NOMO-1 treated with DMSO at 0.1 percent for 48 hours (cell line): ENCODE measurements at regions not wholly inside any gene's neighbourhood (a gene's known extent, or its start where the extent isn't known, plus 50 kb on each side); places are given as distances from the start of the nearest gene placed in this dataset.
A peak's percentile ranks its signal among the peaks of the same experiment; 100 is the strongest.
"Not testable (repeated sequence)": the region's sequence is repeated elsewhere in the genome, so short reads cannot be mapped to it uniquely, and the experiment has no call there.

Source experiments
- DNase-seq: peaks from one replicate; lab custom pipeline; 2025; ENCODE audit not compliant: unreplicated experiment; lab: John Stamatoyannopoulos, UW

GRCh38 chr6:6998194-6998569, 109.6 kb upstream of the RREB1 start:
- DNase-seq: no peak

GRCh38 chr6:7000825-7001777, 106.7 kb upstream of the RREB1 start:
- no peak for DNase-seq

GRCh38 chr6:7003041-7003440, 104.7 kb upstream of the RREB1 start:
- no peak for DNase-seq

GRCh38 chr6:7004581-7005297, 103.0 kb upstream of the RREB1 start:
- no peak for DNase-seq

GRCh38 chr6:7006515-7007191, 101.1 kb upstream of the RREB1 start:
- DNase-seq: no peak

GRCh38 chr6:7008451-7008988, 99.2 kb upstream of the RREB1 start:
- DNase-seq: no peak

GRCh38 chr6:7016226-7016625, 91.5 kb upstream of the RREB1 start:
- DNase-seq: peak; percentile 23

GRCh38 chr6:7021301-7021700, 86.5 kb upstream of the RREB1 start:
- DNase-seq: peak; percentile 51

GRCh38 chr6:7025861-7026260, 81.9 kb upstream of the RREB1 start:
- no peak for DNase-seq

- not testable (repeated sequence) for DNase-seq
These were observed 78.8 kb upstream of the RREB1 start for GRCh38 chr6:7028963-7029362.

GRCh38 chr6:7030968-7031367, 76.8 kb upstream of the RREB1 start:
- DNase-seq: not testable (repeated sequence)

- DNase-seq: peak; percentile 16
These were observed 74.6 kb upstream of the RREB1 start for GRCh38 chr6:7033202-7033601.

- no peak for DNase-seq
These were observed 73.7 kb upstream of the RREB1 start for GRCh38 chr6:7034055-7034454.

GRCh38 chr6:7035837-7036249, 71.9 kb upstream of the RREB1 start:
- DNase-seq: peak; percentile 35

- DNase-seq: no peak
These were observed 66.2 kb upstream of the RREB1 start for GRCh38 chr6:7041511-7042026.

- DNase-seq: peak; percentile 62
These were observed 65.6 kb upstream of the RREB1 start for GRCh38 chr6:7042056-7042653.

- no peak for DNase-seq
These were observed 64.9 kb upstream of the RREB1 start for GRCh38 chr6:7042654-7043545.

GRCh38 chr6:7045331-7045730, 62.4 kb upstream of the RREB1 start:
- DNase-seq: no peak

- no peak for DNase-seq
These were observed 62.0 kb upstream of the RREB1 start for GRCh38 chr6:7045746-7046145.

GRCh38 chr6:7047128-7047527, 60.6 kb upstream of the RREB1 start:
- no peak for DNase-seq
